Spinal cord (tissue), 9 donors: ENCODE measurements at regions not wholly inside any gene's neighbourhood (a gene's known extent, or its start where the extent isn't known, plus 50 kb on each side); places are given as distances from the start of the nearest gene placed in this dataset.

Experiments used
- DNase-seq, 6 donors: peaks; one replicate each; pipeline versions ENCODE4 v3.0.0 to v3.0.0-alpha.2; 2013 to 2015; ENCODE audit warnings: low spot score in 6 of 6, low read depth in 4 of 6
- H3K27ac ChIP-seq: one replicate; pipeline ENCODE4 v1.5.1; 2013; ENCODE audit warnings: low read depth, low read length, control low read depth
- H3K27me3 ChIP-seq: one replicate; pipeline ENCODE4 v1.6.1; 2013; ENCODE audit warnings: low read length; ENCODE audit not compliant: control insufficient read depth, insufficient read depth
- H3K36me3 ChIP-seq: one replicate; pipeline ENCODE4 v1.6.1; 2013; ENCODE audit warnings: low read length; ENCODE audit not compliant: control insufficient read depth, insufficient read depth
- H3K4me1 ChIP-seq: one replicate; pipeline ENCODE4 v1.6.1; 2013; ENCODE audit warnings: low read length; ENCODE audit not compliant: control insufficient read depth, insufficient read depth
- H3K4me3 ChIP-seq: one replicate; pipeline ENCODE4 v1.5.1; 2013; ENCODE audit warnings: low read depth, low read length, control low read depth
- H3K9me3 ChIP-seq: one replicate; pipeline ENCODE4 v1.6.1; 2013; ENCODE audit warnings: low read length; ENCODE audit not compliant: control insufficient read depth, insufficient read depth
- WGBS: methylation state at CpG from one replicate; pipeline ENCODE4 v1.1.5; 2013; ENCODE audit warnings: missing lambda C conversion rate; ENCODE audit not compliant: insufficient coverage; 5-methylcytosine and 5-hydroxymethylcytosine counted together
- donor health status: healthy.

DNA sequence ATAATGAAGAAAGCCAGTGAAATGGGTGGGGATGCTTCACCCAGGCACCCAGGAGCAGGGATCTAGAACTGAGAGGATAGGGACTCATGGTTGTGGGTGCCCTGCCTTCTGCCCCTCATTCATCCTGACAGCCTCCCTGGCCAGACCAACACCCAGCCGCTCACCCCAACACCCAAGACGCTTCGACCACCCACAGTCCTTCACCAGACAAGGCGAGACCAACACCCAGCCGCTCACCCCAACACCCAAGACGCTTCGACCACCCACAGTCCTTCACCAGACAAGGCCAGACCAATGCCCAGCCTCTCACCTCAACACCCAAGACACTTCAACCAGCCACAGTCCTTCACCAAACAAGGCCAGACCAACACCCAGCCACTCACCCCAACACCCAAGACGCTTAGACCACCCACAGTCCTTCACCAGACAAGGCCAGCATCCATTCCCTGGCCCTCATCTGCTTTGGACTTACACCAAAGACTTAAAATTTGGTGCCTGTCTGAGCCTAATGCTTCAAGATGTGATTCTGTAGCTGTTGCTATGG is 131.5 kb downstream of the ANKRD60 start:
- DNase-seq, result no peak
- Histone ChIP-seq H3K9me3 (no peaks in the 10 kb centered on the region), H3K4me1 (peaks cover 2% of the 10 kb centered on the region), H3K27ac (no peak overlapping the region), H3K36me3 (no peaks in the 10 kb centered on the region), H3K4me3 (no peak overlapping the region), H3K27me3 (peaks cover under 1% of the 10 kb centered on the region)
- WGBS, result 89% methylated on average over 8 of the region's 8 CpGs

DNA sequence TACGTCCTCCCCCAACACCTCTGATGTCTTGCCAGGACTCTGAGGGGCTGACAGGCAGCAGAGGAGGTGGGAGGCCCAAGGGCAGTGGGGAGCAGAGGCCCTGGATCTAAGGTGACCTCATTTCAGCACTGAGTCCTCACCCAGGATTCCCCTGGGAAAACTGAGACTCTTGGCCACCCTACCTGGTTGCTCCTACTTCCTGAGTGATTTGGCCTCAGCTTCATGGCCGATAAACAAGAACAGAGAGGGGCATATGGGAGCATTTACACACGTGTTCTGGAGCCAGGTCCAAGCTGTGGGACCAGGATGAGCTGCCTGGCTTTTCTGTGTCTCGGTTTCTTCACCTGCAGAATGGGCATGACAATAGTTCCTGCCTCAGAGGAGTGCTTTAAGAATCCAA is 133.8 kb downstream of the ANKRD60 start:
- H3K9me3 ChIP-seq, result no peaks in the 10 kb centered on the region
- WGBS, result 75% methylated on average over 2 of the region's 4 CpGs

DNA sequence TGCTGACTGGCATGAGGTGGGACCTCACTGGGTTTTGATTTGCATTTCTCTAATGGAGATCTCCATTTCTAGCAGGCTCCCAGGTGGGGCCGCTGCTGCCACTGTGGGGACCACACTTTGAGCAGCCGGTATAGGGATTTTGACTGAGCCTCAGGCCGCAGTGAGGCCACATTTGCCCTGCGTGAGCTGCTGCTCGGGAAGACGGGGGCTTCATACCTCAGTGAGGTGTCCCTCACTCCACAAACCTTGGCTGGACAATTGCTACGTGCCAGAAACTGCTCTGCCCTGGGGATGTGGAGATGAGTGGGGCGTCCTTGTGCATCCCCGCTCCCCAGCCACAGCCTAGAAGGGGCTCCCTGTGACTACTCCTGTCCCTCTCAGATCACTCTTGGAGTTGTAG is 134.3 kb downstream of the ANKRD60 start:
- H3K4me1 ChIP-seq, result no peaks in the 10 kb centered on the region
- 94% methylated on average over 8 of the region's 9 CpGs for WGBS
- no peaks in the 10 kb centered on the region for H3K9me3 ChIP-seq
- H3K36me3 ChIP-seq, result no peaks in the 10 kb centered on the region
- H3K4me3 ChIP-seq, result no peak overlapping the region
- H3K27ac ChIP-seq, result no peak overlapping the region
- peaks cover 4% of the 10 kb centered on the region for H3K27me3 ChIP-seq
- no peak for DNase-seq

More for the DNA sequence above, 133.8 kb downstream of the ANKRD60 start:
- H3K27me3 ChIP-seq, result peaks cover 4% of the 10 kb centered on the region
- H3K4me3 ChIP-seq, result no peak overlapping the region
- no peak overlapping the region for H3K27ac ChIP-seq
- H3K4me1 ChIP-seq, result no peaks in the 10 kb centered on the region
- DNase-seq, result no peak
- H3K36me3 ChIP-seq, result no peaks in the 10 kb centered on the region

DNA sequence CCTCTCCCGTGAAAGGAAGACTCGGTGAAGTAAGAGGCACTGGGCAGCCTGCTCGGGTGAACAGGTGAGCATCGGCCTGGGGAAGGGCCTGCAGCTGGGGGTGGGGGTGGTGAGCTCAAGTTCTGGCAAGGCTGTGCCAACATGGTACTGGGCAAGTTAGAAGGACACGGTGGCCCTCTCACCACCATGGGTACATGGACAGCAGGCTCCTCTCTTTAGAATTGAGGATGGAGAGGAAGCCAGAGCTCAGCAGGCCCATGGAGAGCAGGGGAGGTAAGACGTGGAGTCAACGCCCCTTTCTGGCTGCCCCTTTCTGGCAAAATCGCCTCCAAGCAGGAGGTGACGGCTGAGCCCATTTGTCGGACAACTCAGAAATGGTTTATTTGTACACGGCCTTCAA is 135.6 kb downstream of the ANKRD60 start:
- no peaks in the 10 kb centered on the region for H3K9me3 ChIP-seq
- H3K27ac ChIP-seq, result no peak overlapping the region
- no peaks in the 10 kb centered on the region for H3K4me1 ChIP-seq
- H3K27me3 ChIP-seq, result peaks cover 4% of the 10 kb centered on the region
- no peaks in the 10 kb centered on the region for H3K36me3 ChIP-seq
- DNase-seq, result no peak
- no peak overlapping the region for H3K4me3 ChIP-seq
- WGBS, result 90% methylated on average over 11 of the region's 11 CpGs

DNA sequence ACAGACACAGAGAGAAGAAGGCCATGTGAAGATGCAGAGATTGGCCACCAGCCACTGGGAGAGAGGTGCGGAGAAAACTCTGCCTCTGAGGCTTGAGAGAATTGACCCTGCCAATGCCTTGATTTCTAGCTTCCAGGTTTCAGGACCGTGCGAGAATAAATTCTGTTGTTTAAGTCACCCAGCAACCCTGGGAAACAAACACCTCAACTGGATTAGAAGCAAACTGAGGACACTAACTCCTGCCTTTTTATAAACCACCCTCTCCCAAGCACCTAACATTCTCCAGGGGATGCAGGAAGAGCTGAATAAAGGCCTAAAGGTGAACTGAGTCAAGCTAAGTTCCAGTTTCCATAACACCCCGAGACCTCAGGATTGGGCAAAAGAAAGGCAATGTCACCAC is 136.1 kb downstream of the ANKRD60 start:
- peaks cover 4% of the 10 kb centered on the region for H3K27me3 ChIP-seq
- no peaks in the 10 kb centered on the region for H3K9me3 ChIP-seq
- 93% methylated on average over 4 of the region's 4 CpGs for WGBS
- DNase-seq, result no peak
- no peak overlapping the region for H3K4me3 ChIP-seq
- no peaks in the 10 kb centered on the region for H3K4me1 ChIP-seq
- H3K36me3 ChIP-seq, result no peaks in the 10 kb centered on the region
- no peak overlapping the region for H3K27ac ChIP-seq

DNA sequence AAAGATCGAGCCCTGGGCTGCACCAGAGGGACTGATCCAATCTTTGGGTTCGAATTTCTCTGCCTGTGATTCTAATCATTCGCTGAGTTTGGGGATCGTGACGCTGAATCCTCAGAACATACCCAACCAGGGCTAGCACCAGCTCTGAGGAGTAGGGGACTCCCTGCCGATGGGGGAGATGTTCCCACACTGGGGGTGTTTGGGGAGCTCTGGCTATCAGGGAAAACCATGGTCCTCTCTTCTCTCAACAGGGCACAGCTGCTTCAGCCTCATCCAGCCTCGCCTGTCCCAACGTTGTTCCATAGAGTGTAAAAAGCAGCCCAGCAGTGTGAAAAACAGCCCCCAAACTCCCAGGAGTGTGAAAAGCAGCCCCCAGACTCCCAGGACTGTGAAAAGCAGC is 136.6 kb downstream of the ANKRD60 start:
- 96% methylated on average over 5 of the region's 8 CpGs for WGBS
- Histone ChIP-seq H3K27ac (no peak overlapping the region), H3K27me3 (peaks cover 4% of the 10 kb centered on the region), H3K4me3 (no peak overlapping the region), H3K4me1 (no peaks in the 10 kb centered on the region), H3K9me3 (no peaks in the 10 kb centered on the region), H3K36me3 (no peaks in the 10 kb centered on the region)
- DNase-seq, result no peak

DNA sequence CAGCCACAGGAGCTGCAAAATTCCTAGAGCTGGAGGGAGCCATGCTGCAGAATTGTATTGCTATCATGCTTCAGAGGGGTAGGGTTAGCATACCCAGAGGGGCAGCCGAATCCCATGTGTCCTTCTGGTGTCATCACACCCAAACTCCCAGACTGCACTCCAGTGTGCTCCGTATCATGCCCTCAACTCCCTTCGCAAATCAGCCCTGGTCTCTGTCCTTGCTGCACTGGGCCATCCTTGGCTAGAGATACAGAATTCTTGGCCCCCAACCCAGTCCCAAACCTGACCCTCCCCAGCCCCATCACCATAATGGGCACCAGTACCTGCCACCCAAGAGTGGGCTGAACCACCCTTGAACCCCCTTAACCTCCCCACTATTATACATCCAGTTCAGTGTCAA is 138.3 kb downstream of the ANKRD60 start:
- WGBS, result 95% methylated on average over 3 of the region's 3 CpGs

DNA sequence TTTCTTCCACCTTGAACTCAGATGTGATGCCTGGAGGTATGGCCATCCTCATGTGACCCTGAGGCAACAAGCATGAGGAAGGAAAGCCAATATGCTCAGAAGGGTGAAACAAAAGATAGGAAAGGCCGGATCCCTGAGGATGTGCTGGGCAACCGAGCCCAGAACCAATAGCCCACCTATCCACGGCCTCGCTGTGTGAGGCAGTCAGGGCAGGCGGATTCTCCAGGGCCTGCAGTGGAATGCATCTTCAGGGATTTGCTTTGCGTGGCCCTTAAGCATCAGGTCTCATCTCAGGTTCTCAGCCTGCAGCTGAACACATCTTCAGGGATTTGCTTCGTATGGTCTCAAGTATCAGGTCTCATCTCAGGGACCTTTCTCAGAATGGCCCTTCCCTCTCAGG is 139.8 kb downstream of the ANKRD60 start:
- Histone ChIP-seq H3K4me3 (no peak overlapping the region), H3K27ac (no peak overlapping the region), H3K9me3 (no peaks in the 10 kb centered on the region), H3K4me1 (no peaks in the 10 kb centered on the region), H3K27me3 (peaks cover 4% of the 10 kb centered on the region), H3K36me3 (no peaks in the 10 kb centered on the region)
- WGBS, result 96% methylated on average over 6 of the region's 7 CpGs
- DNase-seq, result no peak

More for the DNA sequence above, 138.3 kb downstream of the ANKRD60 start:
- Histone ChIP-seq H3K4me3 (no peak overlapping the region), H3K36me3 (no peaks in the 10 kb centered on the region), H3K27me3 (peaks cover 4% of the 10 kb centered on the region), H3K4me1 (no peaks in the 10 kb centered on the region), H3K9me3 (no peaks in the 10 kb centered on the region), H3K27ac (no peak overlapping the region)
- no peak for DNase-seq

DNA sequence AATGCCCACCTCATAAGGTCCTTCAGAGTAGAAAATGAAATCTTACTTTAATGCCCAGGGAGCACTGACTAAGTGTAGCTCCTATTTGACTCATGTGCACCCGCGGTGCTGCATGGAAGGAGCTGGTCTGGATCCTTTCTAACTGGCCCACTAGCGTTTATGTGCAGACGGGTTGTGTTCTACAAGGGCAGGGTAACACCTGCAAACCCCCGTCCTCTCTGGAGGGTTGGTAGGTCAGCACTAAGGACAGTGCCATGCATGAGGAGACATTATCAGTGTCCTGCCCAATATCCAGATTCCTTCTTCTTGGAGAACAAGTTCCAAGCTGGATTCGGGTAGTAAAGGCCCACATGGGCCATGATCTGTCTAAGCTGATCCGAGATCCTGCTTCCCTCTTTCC is 140.3 kb downstream of the ANKRD60 start:
- WGBS, result 96% methylated on average over 4 of the region's 7 CpGs
- Histone ChIP-seq H3K27ac (no peak overlapping the region), H3K4me1 (no peaks in the 10 kb centered on the region), H3K36me3 (no peaks in the 10 kb centered on the region), H3K4me3 (no peak overlapping the region), H3K9me3 (no peaks in the 10 kb centered on the region), H3K27me3 (peaks cover 4% of the 10 kb centered on the region)
- DNase-seq, result no peak

DNA sequence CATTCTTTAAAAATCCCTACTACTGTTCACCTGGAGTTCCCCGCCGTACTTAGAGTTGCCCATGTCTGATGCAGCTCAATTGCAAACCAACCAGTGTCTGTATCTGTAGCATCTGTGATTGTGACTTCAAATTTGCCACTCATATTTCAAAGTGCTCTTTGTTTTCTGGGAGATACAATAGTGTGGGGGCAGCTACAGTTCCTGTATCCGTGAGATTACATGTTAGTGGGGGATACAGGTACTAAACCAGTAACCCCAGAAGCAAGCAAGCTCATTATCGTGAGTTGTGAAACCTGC is 140.9 kb downstream of the ANKRD60 start:
- Histone ChIP-seq H3K4me1 (no peaks in the 10 kb centered on the region), H3K27me3 (peaks cover 4% of the 10 kb centered on the region), H3K9me3 (no peaks in the 10 kb centered on the region), H3K27ac (no peak overlapping the region), H3K36me3 (no peaks in the 10 kb centered on the region), H3K4me3 (no peak overlapping the region)
- DNase-seq, result no peak
- WGBS, result 59% methylated on average over 3 of the region's 4 CpGs
